Transverse colon (tissue), 4 donors: ENCODE measurements at regions not wholly inside any gene's neighbourhood (a gene's known extent, or its start where the extent isn't known, plus 50 kb on each side); places are given as distances from the start of the nearest gene placed in this dataset.

Source experiments
- POLR2A ChIP-seq: fragments of 450-650 bp; IDR thresholded peaks from one replicate; pipeline ENCODE4 v1.6.1; 2016; ENCODE audit warnings: antibody characterized with exemption, mild to moderate bottlenecking, moderate library complexity
- POLR2AphosphoS5 ChIP-seq, 3 donors: sonication (generic); formaldehyde crosslinking; IDR thresholded peaks; one replicate each; pipeline ENCODE4 v1.6.1; 2016; ENCODE audit warnings: antibody characterized with exemption in 3 of 3
- TF ChIP-seq, protein P1 (sequence below), 5 experiments: fragments of 200-600 bp in 3 of 5; fragments of 450-650 bp in 2 of 5; sonication (generic) in 3 of 5; IDR thresholded peaks; 1 replicate in 2 of 5; 2 replicates in 3 of 5; pipeline ENCODE4 v1.5.1; 2016 to 2017; ENCODE audit warnings: antibody characterized with exemption in 5 of 5, inconsistent platforms in 3 of 5, mild to moderate bottlenecking in 2 of 5, moderate library complexity in 1 of 5

DNA sequence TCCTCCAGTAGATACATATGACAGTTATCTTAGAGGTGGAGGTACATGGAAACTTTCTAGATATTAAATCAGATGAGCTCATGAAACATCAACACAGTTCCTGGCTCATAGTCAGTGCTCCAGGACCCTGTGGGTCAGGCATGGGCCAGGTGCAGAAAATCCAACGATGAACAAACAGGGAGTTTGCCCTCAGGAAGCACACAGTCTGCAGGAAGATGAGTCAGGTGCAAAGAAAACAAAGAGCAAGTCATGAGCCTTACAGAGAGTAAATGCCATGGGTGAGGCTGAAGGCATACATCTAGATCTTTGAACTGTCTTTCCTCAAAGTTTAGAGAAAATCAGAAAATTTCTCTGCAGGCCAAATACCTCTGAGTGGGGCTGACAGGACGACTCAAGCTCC lies 184.2 kb upstream of the TPM1 start:
- TF ChIP-seq, protein P1, sequence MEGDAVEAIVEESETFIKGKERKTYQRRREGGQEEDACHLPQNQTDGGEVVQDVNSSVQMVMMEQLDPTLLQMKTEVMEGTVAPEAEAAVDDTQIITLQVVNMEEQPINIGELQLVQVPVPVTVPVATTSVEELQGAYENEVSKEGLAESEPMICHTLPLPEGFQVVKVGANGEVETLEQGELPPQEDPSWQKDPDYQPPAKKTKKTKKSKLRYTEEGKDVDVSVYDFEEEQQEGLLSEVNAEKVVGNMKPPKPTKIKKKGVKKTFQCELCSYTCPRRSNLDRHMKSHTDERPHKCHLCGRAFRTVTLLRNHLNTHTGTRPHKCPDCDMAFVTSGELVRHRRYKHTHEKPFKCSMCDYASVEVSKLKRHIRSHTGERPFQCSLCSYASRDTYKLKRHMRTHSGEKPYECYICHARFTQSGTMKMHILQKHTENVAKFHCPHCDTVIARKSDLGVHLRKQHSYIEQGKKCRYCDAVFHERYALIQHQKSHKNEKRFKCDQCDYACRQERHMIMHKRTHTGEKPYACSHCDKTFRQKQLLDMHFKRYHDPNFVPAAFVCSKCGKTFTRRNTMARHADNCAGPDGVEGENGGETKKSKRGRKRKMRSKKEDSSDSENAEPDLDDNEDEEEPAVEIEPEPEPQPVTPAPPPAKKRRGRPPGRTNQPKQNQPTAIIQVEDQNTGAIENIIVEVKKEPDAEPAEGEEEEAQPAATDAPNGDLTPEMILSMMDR (IDR thresholded peaks at IDR 0.05): no peak
- no peak for TF ChIP-seq POLR2A
- no peak for TF ChIP-seq POLR2AphosphoS5 (IDR thresholded peaks at IDR 0.05)
